HG02623 (cell line): ENCODE measurements at regions not wholly inside any gene's neighbourhood (a gene's known extent, or its start where the extent isn't known, plus 50 kb on each side); places are given as distances from the start of the nearest gene placed in this dataset.

Experiments
- ATAC-seq: cut with Tn5 transposase; IDR thresholded peaks from one replicate; pipeline ENCODE4 v1.9.1; 2021; ENCODE audit warnings: moderate library complexity; ENCODE audit not compliant: unreplicated experiment

DNA sequence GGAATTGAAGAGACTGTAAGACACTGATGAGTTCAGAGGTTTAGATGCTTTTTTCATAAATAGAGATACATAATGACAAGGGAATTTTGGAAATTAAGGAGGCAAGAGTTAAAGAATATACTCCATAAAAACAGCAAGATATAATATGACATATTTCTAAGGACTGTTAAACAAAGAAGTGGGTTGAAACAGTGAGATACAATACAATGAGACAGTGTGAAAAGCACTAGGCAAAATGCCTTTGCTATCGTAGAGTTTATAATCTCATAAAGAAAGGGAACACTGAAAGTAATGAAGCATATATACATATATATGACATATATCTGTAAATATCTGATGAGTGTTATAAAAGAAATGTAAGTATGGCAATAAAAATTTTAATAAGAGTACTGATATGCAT lies 1496.2 kb downstream of the TECRL start:
- ATAC-seq = no peak

DNA sequence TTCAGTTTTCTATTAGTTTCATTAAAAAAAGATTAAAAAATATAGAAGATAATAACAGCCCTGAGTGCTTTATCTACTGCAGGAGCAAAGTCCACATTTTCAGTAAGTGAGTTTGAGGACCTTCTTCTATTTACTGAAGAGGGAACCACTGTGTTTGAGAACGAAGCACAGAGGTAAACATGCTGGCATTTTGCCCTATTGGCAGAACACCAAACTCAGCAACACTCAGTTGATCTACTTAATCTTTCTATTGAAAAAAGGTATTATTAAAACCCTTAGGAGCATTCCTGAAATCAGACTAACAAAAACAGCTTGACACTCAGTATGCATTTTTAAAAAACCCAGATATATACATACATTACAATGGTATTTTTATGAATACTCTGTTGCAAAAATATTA lies 1496.7 kb downstream of the TECRL start:
- no peak for ATAC-seq

DNA sequence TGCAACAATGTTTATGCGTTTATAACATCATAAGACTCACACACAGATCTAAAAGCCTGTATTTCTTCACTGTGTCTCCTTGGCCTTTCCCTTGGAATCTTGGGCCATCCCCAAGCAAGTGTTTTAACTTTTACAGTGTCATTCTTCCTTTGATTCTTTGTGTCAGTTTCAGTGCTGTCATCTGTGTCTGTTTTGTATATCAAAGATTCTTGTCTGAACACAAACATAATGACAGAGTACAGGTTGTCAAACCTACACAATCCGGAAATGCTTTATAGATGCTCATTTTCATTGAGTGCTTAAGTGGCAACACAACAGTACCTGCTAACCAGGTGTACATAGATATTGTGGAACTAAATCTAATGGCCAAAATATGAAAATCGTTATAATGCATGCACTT lies 1500.0 kb downstream of the TECRL start:
- no peak for ATAC-seq

DNA sequence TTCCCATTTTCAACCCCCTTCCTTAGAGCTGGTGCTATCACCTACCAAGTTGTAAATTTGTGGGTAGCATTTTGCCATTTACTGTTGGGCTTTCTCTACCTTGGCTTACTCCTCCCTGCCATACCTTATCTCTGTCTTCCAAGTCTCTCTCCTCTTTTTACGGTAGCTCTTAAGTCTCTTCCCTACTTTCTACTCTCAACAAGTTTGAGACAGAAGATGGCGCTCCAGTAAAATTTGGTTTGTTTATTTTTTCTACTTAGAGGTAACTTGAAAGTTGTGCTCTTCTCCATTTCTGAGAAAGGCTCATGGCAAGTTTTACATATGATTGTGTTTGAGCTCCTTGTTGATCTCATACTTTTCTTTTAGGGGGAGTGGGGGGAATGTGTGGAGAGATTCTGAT lies 1508.1 kb downstream of the TECRL start:
- ATAC-seq = no peak

DNA sequence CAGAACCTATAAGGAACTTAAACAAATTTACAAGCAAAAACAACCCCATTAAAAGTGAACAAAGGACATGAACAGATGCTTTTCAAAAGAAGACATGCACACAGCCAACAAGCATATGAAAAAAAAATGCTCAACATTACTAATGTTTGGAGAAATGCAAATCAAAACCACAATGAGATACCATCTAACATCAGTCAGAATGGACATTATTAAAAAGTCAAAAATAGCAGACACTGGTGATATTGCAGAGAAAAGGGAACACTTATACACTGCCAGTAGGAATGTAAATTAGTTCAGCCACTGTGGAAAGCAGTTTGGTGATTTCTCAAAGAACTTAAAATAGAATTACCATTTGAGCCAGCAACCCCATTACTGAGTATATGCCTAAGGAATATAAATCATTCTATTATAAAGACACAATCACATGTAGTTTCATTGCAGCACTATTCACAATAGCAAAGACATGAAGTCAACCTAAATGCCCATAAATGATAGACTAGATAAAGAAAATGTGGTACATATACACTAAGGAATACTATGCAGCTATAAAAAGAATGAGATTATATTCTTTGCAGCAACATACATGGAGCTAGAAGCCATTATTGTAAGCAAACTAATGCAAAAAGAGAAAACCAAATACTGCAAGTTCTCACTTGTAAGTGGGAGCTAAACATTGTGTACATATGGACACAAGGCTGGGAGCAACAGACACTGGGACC lies 1509.4 kb downstream of the TECRL start:
- no peak for ATAC-seq

DNA sequence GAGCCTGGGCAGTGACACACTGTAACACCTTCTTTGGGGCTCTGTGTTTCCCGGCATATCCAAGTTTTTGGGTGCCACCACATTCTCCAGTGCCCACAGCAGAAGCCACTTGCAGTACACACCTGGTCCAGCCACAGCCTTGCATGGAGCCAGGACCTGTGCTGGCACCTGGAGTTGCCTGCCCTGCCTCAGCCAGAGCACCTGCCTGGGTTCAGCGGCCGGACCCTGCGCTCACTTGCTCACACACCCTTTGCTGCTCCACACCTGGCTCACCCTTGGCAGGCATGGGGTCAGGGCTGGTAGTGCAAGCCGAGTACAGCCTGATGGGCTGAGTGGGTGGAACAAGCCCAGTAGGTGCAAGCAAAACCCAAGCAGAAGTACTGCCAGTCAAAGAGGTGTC lies 1511.1 kb downstream of the TECRL start:
- no peak for ATAC-seq

DNA sequence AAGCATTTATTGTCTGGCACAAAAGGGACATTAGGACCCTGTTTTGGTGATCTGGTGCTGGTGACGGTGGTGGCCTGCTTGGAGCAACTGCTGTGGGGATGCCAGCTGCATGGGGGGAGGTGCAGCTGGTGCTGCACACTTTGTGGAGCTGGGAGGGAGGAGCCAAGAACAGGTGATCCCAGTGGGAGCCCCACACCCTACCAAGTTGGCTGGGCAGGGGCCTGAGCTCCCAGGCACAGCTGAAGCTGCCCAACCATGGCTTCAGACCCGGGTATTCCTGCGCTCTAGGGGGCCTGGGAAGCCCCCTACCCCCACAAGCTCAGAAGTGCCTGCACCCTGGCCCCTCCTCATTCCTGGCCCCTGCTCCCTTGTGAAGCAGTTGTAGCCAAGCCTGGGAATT lies 1512.5 kb downstream of the TECRL start:
- no peak for ATAC-seq

DNA sequence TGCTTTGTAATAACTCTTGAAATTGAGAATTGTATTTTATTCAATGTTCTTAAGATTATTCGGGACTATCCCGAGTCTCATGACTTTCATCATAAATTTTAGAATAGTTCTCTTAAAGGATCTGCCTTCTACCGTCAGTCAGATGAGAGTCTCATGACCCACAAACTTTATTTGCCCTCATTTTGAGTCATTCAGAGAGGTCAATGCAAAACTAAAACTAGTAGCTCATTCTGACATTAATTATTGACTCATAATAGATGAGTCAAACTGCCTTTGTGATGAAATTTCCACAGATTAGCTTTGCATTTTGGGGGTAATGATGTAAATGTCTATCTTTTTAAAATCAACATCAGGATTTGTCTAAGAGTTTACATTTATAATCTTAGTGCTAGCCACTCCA lies 1527.3 kb downstream of the TECRL start:
- no peak for ATAC-seq

DNA sequence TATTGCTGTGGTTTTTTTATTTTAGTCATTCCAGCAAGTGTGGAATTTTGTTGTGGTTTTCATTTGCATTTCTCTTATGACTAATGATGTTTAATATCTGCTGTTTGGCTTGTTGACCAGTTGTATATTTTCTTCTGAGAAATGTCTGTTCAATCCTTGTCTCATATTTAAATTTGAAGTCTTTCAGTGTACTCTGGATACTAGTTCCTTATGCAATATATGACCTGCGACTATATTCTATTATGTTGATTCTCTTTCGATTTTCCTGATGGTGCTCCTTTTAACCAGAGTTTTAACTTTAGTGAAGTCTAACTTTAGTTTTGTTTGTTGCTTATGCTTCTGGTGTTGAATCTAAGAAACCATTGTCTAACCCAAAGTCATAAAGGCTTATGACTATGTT lies 1528.0 kb downstream of the TECRL start:
- ATAC-seq = no peak

DNA sequence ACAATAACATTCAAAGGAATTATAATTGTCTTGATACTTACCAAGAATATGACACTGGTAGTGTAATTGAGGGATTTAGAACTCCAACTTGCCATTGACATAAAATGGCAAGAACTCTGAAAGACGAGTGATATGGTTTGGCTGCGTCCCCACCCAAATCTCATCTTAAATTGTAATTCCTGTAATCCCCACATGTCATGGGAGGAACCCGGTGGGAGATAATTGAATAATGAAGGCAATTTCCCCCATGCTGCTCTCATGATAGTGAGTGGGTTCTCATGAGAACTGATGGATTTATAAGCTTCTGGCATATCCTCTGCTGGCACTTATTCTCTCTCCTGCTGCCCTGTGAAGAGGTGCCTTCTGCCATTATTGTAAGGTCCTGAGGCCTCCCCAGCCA lies 1536.4 kb downstream of the TECRL start:
- no peak for ATAC-seq

DNA sequence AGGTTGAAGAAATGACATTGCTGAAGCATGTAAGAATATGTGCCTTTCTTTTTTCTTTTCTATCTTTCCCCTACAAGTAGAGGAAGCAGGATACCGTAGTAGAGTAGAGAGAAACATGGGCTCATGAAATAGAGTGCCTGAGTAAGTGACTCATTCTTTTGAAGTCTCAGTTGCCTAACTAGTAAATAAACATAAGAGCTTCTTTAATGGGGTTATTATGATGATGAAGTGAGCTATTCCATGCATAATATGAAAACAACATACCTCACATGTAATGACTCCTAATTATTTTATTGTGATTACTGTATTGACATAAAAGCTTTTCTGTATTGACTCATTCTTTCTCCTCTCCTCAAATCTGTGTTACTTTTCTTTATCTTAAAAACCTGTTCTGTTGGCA lies 1538.2 kb downstream of the TECRL start:
- no peak for ATAC-seq

DNA sequence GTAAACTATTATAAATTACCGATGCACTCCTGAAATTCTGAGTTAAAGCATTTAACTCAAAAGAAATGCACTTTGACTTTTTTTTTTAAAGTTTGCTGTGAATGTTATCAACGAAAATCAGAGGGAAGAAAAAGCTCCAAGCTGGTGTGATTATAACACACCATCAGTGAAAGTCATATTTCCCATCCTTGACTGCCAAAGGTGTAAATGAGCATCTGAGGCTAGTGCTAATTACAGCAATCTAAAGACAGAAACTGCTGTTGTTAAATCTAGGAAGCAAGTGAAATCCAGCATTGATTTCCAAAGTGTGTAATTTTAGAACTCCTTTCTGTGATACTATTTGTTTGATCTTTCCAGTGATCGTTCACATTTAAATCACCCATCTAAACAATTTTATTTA lies 1538.8 kb downstream of the TECRL start:
- ATAC-seq = no peak

DNA sequence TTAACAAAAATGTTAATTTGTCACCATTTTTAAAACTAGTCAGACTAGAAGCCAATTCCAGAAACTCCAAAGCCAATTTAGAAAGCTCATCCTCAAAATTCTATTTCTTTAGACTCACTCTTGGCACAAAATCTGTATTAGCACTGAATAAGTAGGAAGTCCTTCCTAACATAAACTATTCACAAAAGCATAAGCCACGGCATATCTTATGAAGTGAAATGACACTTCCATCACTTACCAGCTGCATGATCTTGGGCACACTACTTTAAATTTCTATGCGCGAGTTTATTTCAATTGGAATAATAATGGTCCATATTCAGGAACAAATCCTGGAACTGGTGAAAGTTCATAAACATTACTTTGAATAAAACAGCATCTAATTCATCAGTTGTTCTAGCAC lies 1544.0 kb downstream of the TECRL start:
- ATAC-seq = no peak

DNA sequence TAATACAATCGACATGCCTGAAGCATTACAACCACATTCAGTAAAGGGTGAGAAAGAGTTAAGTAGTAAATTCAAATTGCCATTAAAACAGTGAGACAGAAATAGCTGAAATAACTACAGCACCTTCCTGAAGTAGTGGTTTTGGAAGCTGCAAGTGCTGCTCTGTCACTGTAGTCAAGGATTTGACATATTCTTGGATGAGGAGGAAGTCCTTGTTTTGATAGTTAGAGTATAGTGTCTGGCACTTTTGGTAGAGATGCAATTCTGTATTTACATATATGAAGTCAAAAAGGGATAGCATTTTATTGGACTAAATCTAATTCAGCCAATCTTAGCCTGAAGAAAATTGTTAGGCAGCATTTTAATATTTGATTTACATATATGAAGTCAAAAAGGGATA lies 1559.6 kb downstream of the TECRL start:
- no peak for ATAC-seq

DNA sequence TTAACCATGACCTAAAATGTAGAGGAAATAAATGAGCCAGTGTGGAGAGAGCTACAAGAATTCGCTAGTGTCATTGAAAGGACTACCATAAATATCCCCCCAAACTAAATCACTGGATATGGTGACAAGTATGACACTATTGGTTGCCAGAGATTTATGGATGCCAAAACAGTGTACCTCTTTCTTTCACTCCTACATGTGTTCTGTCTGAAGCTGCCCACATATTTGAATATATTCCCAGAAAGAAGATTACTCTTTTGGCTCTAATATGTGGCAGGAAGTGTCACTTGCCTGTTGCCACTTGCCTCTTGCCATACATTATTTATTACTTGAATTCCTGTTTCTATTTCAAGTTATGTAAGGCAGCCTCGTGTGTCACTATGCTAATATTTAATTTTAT lies 1573.6 kb downstream of the TECRL start:
- no peak for ATAC-seq

DNA sequence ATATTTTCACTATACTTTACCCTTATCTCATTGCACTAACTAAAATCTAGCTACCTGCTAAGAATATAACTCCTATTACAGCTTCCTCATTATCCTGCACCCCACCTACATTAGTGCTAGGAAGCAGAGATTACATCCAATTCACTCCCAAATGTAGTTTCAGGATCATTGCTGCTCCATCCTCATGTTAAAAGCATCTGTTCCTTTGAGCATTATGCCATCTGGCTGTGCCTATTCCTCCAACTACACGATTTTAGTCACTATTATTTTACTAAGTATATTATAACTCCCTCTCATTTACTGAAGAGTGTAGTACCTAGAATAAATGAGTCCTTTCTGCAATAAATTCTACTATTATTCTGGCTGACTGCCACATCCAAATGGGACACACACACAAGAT lies 1586.9 kb downstream of the TECRL start:
- ATAC-seq = no peak

DNA sequence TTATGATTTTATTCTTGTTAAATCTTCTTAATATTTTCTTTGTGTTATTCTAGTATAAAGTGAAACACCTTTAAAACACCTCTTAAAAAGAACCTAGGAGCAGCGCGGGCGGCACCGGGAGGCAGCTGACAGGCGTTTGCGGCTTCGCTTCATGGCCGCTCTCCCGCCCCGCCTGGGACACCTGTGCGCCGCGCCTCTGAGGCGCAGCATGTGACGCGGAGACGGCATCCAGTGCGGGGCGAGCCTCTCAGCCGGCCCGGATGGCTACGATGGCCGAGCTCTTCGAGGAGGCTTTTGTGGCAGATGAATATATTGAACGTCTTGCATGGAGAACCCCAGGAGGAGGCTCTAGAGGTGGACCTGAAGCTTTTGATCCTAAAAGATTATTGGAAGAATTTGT lies 1592.7 kb downstream of the TECRL start:
- ATAC-seq = no peak

DNA sequence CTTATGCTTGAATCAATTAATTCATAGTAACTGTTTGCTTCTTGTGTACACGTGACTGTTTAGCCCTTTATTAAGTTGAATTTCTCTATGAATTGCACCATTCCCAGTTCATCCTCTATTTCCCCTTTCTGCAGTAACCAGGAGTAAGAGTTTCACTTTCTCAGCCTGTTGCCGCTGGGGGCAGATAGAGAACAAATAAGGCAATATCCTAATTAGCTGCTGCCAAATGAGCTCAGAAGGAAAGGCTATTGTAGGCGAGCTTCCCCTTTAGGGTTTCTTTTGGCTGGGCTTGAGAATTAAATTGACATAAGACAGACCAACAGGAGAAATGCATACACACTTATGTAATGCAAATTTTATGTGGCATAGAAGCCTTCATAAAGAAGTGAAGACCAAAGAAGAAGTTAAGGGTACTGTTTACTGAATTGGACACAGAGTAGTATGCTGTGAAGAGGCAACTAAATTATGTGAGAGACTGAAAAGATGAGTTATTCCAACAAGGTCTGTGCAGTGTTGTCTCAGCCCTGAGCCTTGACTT lies 1594.7 kb downstream of the TECRL start:
- ATAC-seq = no peak

DNA sequence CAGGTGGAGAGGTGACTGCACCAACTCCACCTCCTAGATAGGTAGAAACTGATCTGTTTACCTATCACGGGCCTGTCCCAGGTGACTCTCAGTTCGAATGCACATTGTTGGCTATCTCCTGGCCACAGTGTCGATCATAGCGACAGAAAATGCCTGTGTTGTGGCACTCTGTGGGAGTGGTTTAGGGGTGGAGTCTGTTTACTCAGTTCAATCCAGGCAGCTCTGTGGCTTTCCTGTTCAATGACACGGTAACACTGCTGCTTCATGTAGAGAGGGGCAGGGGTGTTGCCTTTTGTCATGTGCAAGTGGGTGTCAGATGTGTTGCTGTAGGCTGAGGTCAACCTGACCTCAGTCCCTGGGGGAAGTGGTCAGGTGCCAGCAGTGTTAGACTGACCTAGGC lies 1602.4 kb downstream of the TECRL start:
- ATAC-seq = no peak

DNA sequence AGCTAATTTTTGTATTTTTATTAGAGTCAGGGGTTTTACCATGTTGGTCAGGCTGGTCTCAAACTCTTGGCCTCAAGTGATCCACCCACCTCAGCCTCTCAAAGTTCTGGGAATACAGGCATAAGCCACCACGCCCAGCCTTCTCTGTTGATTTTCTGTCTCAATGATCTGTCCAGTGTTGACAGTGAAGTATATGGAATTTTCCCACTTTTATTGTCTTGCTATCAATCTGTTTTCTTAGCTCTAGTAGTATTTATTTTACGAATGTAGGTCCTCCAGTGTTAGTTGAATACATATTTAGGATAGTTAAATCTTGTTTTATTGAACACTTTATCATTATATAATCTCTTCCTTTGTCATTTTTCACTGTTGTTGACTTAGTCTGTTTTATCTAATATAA lies 1603.9 kb downstream of the ADGRL3 start:
- ATAC-seq = no peak

DNA sequence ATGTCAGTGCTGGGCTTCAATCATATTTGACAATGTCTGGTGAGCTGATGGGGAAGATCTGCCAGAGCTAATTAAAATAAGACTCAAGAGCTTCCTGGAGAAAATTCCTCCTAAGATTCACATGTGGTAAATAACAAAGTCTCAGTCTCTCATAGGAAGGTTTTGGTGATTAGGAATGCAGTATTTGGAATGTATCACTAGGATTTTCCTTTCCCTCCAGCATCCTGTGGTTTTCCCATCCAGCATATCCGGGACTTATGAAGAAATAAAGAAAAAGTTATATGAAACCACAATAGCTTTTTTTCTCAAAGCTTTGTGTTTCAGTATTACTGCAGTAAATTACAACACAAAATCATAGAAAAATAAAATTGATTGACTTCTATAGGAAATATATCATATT lies 1597.1 kb downstream of the ADGRL3 start:
- no peak for ATAC-seq

DNA sequence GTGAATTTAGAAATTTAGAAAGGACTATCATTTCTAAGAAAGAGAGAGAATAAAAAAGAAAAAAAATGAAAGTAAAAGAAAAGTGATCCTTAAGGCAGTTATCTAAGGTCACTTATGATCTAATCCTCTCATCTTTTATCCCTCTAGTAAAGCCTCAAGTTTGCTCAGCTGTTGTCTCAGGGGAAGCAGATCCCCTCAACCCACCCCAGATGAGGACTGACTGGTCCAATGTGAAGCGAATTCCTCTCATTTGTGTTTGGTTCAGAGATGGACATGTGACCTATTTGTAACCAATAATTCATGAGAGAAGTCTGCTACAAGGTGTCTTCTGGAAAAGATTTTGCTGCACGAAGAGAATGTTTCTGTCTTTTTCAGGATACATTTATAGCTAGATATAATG lies 1591.3 kb downstream of the ADGRL3 start:
- ATAC-seq = no peak

DNA sequence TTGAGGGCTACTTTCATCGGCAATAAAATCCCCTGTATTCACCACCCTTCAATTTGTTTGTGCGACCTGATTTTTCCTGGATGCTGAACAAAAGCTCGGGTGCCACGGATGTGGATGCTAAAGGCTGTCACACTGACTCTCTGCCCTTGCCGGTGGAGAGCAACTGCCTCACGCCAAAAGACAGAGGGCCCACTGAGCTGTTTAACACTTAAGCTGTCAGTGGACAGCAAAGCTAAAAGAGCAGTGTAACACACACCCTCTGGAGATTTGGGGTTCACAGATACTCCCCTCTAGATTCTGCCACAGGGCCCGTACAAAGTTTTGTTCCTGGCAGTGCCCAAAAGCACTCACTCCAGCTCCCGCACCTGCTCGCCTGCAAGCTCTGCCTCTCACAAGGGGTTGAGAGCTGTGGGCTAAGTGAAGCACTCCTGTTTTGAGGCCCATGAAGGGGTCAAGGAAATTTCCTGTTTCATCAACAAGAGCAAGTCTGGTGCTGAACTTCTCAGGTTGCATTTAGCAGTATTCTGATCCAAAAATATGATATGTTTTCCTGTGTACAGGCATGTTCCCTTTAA lies 1571.9 kb downstream of the ADGRL3 start:
- ATAC-seq = no peak
